HG03135 (cell line): ENCODE measurements at regions not wholly inside any gene's neighbourhood (a gene's known extent, or its start where the extent isn't known, plus 50 kb on each side); places are given as distances from the start of the nearest gene placed in this dataset.
"Not testable (repeated sequence)": the region's sequence is repeated elsewhere in the genome, so short reads cannot be mapped to it uniquely, and the experiment has no call there.

Experiments
- ATAC-seq: cut with Tn5 transposase; IDR thresholded peaks from one replicate; pipeline ENCODE4 v1.9.1; 2021; ENCODE audit warnings: mild to moderate bottlenecking, moderate library complexity; ENCODE audit not compliant: unreplicated experiment

GRCh38 chr6:55052846-55053245 is 121.5 kb upstream of the HCRTR2 start:
- no peak for ATAC-seq

GRCh38 chr6:55058682-55059081 is 115.6 kb upstream of the HCRTR2 start:
- no peak for ATAC-seq

GRCh38 chr6:55064711-55065420 is 109.4 kb upstream of the HCRTR2 start:
- no peak for ATAC-seq

- ATAC-seq = no peak
These were observed 105.1 kb upstream of the HCRTR2 start for GRCh38 chr6:55069132-55069781.

GRCh38 chr6:55082021-55082420 is 92.3 kb upstream of the HCRTR2 start:
- ATAC-seq = no peak

- not testable (repeated sequence) for ATAC-seq
These were observed 86.3 kb upstream of the HCRTR2 start for GRCh38 chr6:55088011-55088410.

GRCh38 chr6:55088902-55089301 is 85.4 kb upstream of the HCRTR2 start:
- ATAC-seq = no peak

GRCh38 chr6:55089325-55089724 is 85.0 kb upstream of the HCRTR2 start:
- no peak for ATAC-seq

GRCh38 chr6:55100686-55101085 is 73.6 kb upstream of the HCRTR2 start:
- no peak for ATAC-seq

GRCh38 chr6:55101157-55101556 is 73.2 kb upstream of the HCRTR2 start:
- no peak for ATAC-seq

GRCh38 chr6:55108134-55109130 is 65.9 kb upstream of the HCRTR2 start:
- ATAC-seq = no peak

GRCh38 chr6:55117267-55117666 is 57.0 kb upstream of the HCRTR2 start:
- ATAC-seq = no peak

GRCh38 chr6:55124241-55124640 is 50.1 kb upstream of the HCRTR2 start:
- ATAC-seq = not testable (repeated sequence)
